GM06990 (cell line): ENCODE measurements at regions not wholly inside any gene's neighbourhood (a gene's known extent, or its start where the extent isn't known, plus 50 kb on each side); places are given as distances from the start of the nearest gene placed in this dataset.

Source experiments
- DNase-seq: peaks from one replicate; pipeline ENCODE4 v3.0.0-alpha.2; 2011; ENCODE audit not compliant: insufficient read length; ENCODE audit errors: extremely low read depth
- H3K27me3 ChIP-seq: replicated peaks from 2 replicates; pipeline ENCODE4 v1.6.0; 2011; ENCODE audit warnings: low read length; ENCODE audit not compliant: control insufficient read depth, insufficient read depth
- H3K36me3 ChIP-seq: 2 replicates; pipeline ENCODE4 v1.5.1; 2011; ENCODE audit warnings: low read length; ENCODE audit not compliant: control insufficient read depth, insufficient read depth
- H3K4me3 ChIP-seq: replicated peaks from 2 replicates; pipeline ENCODE4 v1.5.1; 2011; ENCODE audit warnings: low read depth, mild to moderate bottlenecking, control low read depth, low read length
- CTCF ChIP-seq: IDR thresholded peaks from 2 replicates; pipeline ENCODE4 v1.5.1; 2011; ENCODE audit warnings: low read length, control low read depth, mild to moderate bottlenecking, inconsistent platforms; ENCODE audit not compliant: insufficient read depth, poor library complexity, severe bottlenecking

GRCh38 chr14:37650356-37651037 is 55.1 kb downstream of the TTC6 start:
- TF ChIP-seq CTCF = no peak
- Histone ChIP-seq H3K27me3 (no peaks in the 10 kb centered on the region), H3K36me3 (no peaks in the 10 kb centered on the region), H3K4me3 (no peak overlapping the region)
- DNase-seq = no peak

GRCh38 chr14:37652042-37652441 is 56.6 kb downstream of the TTC6 start:
- no peak for TF ChIP-seq CTCF
- Histone ChIP-seq H3K36me3 (no peaks in the 10 kb centered on the region), H3K27me3 (no peaks in the 10 kb centered on the region), H3K4me3 (no peak overlapping the region)
- DNase-seq = no peak

GRCh38 chr14:37655418-37655817 is 60.0 kb downstream of the TTC6 start:
- no peaks in the 10 kb centered on the region for H3K36me3 ChIP-seq
- H3K4me3 ChIP-seq = no peak overlapping the region
- no peak for TF ChIP-seq CTCF
- no peaks in the 10 kb centered on the region for H3K27me3 ChIP-seq
- no peak for DNase-seq

GRCh38 chr14:37658156-37658555 is 62.7 kb downstream of the TTC6 start:
- no peaks in the 10 kb centered on the region for H3K36me3 ChIP-seq
- H3K27me3 ChIP-seq = no peaks in the 10 kb centered on the region
- H3K4me3 ChIP-seq = no peak overlapping the region
- no peak for DNase-seq
- no peak for TF ChIP-seq CTCF

- Histone ChIP-seq H3K4me3 (no peak overlapping the region), H3K27me3 (no peaks in the 10 kb centered on the region), H3K36me3 (no peaks in the 10 kb centered on the region)
- no peak for DNase-seq
- TF ChIP-seq CTCF = no peak
These were observed 68.1 kb downstream of the TTC6 start for GRCh38 chr14:37663498-37663897.

GRCh38 chr14:37665479-37665878 is 70.0 kb downstream of the TTC6 start:
- Histone ChIP-seq H3K27me3 (no peaks in the 10 kb centered on the region), H3K4me3 (no peak overlapping the region), H3K36me3 (no peaks in the 10 kb centered on the region)
- no peak for TF ChIP-seq CTCF
- DNase-seq = no peak
